ENCODE measurements at regions not wholly inside any gene's neighbourhood (a gene's known extent, or its start where the extent isn't known, plus 50 kb on each side); places are given as distances from the start of the nearest gene placed in this dataset.

DNA sequence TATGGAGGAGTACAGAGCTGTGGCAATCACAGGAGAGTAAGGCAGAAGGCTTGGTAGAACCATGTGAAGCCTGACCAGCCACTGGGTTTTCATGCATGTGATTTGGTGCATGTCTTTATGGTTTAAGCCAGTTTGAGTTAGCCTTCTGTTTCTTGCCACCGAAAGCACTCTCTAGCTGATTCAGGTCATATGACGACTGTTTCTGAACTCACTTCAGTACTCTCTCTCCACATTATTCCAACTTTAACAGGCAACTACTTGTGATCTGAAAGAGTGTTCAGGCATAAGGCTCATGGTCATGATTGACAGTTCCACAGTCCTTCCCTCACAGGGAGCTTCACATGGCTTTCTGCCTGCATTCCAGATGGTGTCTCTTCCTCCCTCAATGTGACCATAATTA is 63.3 kb upstream of the TAB2 start:
- Histone ChIP-seq H2BK15ac (ENCODE audit: low read length) (no peak overlapping the region), H3K4me1 (replicated peaks in 1 of 4; ENCODE audit: control insufficient read depth in 3 of 4, insufficient read depth in 4 of 4, low read length in 3 of 4) (no peaks in the 10 kb centered on the region), H4K5ac (ENCODE audit: insufficient read length, low read depth, low read length) (no peak overlapping the region), H3K9me3 (ENCODE audit: insufficient read depth in 2 of 2, low read depth in 1 of 2, low read length in 1 of 2) (no peaks in the 10 kb centered on the region), H3K27me3 (replicated peaks in 1 of 4; ENCODE audit: control insufficient read depth in 3 of 4, extremely low read depth in 1 of 4, insufficient read depth in 3 of 4, low read length in 3 of 4) (no peaks in the 10 kb centered on the region), H3K56ac (replicated peaks; ENCODE audit: insufficient read length, low read depth, low read length) (no peak overlapping the region), H3K14ac (ENCODE audit: insufficient read length) (no peak overlapping the region), H2BK5ac (ENCODE audit: low read depth, low read length) (no peak overlapping the region), H4K20me1 (replicated peaks in 1 of 2; ENCODE audit: control insufficient read depth in 1 of 2, insufficient read depth in 2 of 2, low read length in 2 of 2) (no peaks in the 10 kb centered on the region), H3K79me2 (ENCODE audit: control insufficient read depth in 1 of 2, insufficient read depth in 2 of 2, low read length in 2 of 2) (no peaks in the 10 kb centered on the region), H3K4ac (replicated peaks; ENCODE audit: insufficient read length, low read depth, low read length) (no peak overlapping the region), H3K23me2 (ENCODE audit: low read depth, low read length) (no peaks in the 10 kb centered on the region), H3K36me3 (ENCODE audit: control insufficient read depth in 2 of 4, insufficient read depth in 4 of 4, low read length in 3 of 4) (no peaks in the 10 kb centered on the region), H3K23ac (ENCODE audit: insufficient read length) (no peak overlapping the region), H2BK120ac (replicated peaks; ENCODE audit: low read depth, low read length) (no peak overlapping the region), H2BK20ac (ENCODE audit: low read length) (no peak overlapping the region), H3K9ac (replicated peaks in 1 of 4; ENCODE audit: extremely low read depth in 1 of 4, low read depth in 3 of 4, low read length in 3 of 4) (no peak overlapping the region), H3K18ac (ENCODE audit: extremely low read depth, low read length) (no peak overlapping the region), H2AK5ac (ENCODE audit: low read depth, low read length) (no peak overlapping the region), H4K91ac (replicated peaks; ENCODE audit: insufficient read length, low read length) (no peak overlapping the region), H4K8ac (ENCODE audit: extremely low read depth, insufficient read depth, low read length) (no peak overlapping the region), H3K27ac (ENCODE audit: low read depth, low read length) (no peak overlapping the region), H3K4me3 (ENCODE audit: extremely low read depth in 1 of 4, insufficient read depth in 2 of 4, low read depth in 3 of 4, low read length in 4 of 4) (no peak overlapping the region), H2BK12ac (ENCODE audit: low read depth, low read length) (no peak overlapping the region), H2AFZ (ENCODE audit: low read length) (0 out of 2 replicates have a peak overlapping the region, but pooled peaks have one; percentile 71), H3K4me2 (ENCODE audit: insufficient read depth in 1 of 2, low read depth in 2 of 2, low read length in 2 of 2) (no peak overlapping the region), H3K79me1 (ENCODE audit: low read depth, low read length) (no peaks in the 10 kb centered on the region)
- ChIA-PET CTCF (ENCODE audit: partially characterized antibody) (no interaction called here), POLR2A (ENCODE audit: partially characterized antibody) (no interaction called here)
- FAIRE-seq (no peak), DNase-seq (ENCODE audit: low read depth in 1 of 2, low spot score in 2 of 2) (no peak)
- WGBS, 2 experiments (ENCODE audit: extremely low coverage in 1 of 2, insufficient coverage in 1 of 2, insufficient read length in 1 of 2, insufficient replicate concordance in 2 of 2, low coverage in 1 of 2, low lambda C conversion rate in 2 of 2, missing lambda C conversion rate in 1 of 2), result 85% methylated on average over 2 of the region's 2 CpGs; no CpG with 5 or more reads in 1 of the 2 experiments
- no peak for TF ChIP-seq RFX5 (IDR thresholded peaks at IDR 0.05; ENCODE audit: borderline replicate concordance, low read depth, low read length)
- TF ChIP-seq ZNF274 (IDR thresholded peaks at IDR 0.05; ENCODE audit: borderline replicate concordance, extremely low read depth, low read length), result no peak
- TF ChIP-seq JUND (IDR thresholded peaks at IDR 0.05; ENCODE audit: low read length), result no peak
- TF ChIP-seq CHD2 (IDR thresholded peaks at IDR 0.05; ENCODE audit: low read length), result no peak
- TF ChIP-seq BACH1 (IDR thresholded peaks at IDR 0.05; ENCODE audit: low read length), result no peak
- no peak for TF ChIP-seq SAP30 (IDR thresholded peaks at IDR 0.05; ENCODE audit: insufficient read depth, insufficient replicate concordance, low read length)
- no peak for TF ChIP-seq GTF2F1 (IDR thresholded peaks at IDR 0.05; ENCODE audit: borderline replicate concordance, low read depth, low read length)
- TF ChIP-seq, protein P1, sequence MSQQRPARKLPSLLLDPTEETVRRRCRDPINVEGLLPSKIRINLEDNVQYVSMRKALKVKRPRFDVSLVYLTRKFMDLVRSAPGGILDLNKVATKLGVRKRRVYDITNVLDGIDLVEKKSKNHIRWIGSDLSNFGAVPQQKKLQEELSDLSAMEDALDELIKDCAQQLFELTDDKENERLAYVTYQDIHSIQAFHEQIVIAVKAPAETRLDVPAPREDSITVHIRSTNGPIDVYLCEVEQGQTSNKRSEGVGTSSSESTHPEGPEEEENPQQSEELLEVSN (IDR thresholded peaks at IDR 0.05), result no peak
- no peak for TF ChIP-seq POLR2A (IDR thresholded peaks at IDR 0.05; ENCODE audit: control extremely low read depth in 1 of 2, low read depth in 2 of 2, low read length in 2 of 2)

All from H1 (cell line).